GM18498 (cell line): ENCODE measurements at regions not wholly inside any gene's neighbourhood (a gene's known extent, or its start where the extent isn't known, plus 50 kb on each side); places are given as distances from the start of the nearest gene placed in this dataset.
"Not testable (repeated sequence)": the region's sequence is repeated elsewhere in the genome, so short reads cannot be mapped to it uniquely, and the experiment has no call there.

Experiments
- ATAC-seq: cut with Tn5 transposase; IDR thresholded peaks from one replicate; pipeline ENCODE4 v1.9.1; 2021; ENCODE audit warnings: mild to moderate bottlenecking, moderate library complexity; ENCODE audit not compliant: unreplicated experiment

GRCh38 chr3:22659651-22660475 lies 543.3 kb upstream of the UBE2E2 start:
- ATAC-seq: no peak

GRCh38 chr3:22660606-22661005 lies 542.5 kb upstream of the UBE2E2 start:
- no peak for ATAC-seq

- no peak for ATAC-seq
Observed at GRCh38 chr3:22661121-22661700, 541.9 kb upstream of the UBE2E2 start.

GRCh38 chr3:22665528-22665927 lies 537.6 kb upstream of the UBE2E2 start:
- no peak for ATAC-seq

GRCh38 chr3:22666736-22667135 lies 536.4 kb upstream of the UBE2E2 start:
- no peak for ATAC-seq

GRCh38 chr3:22671848-22672247 lies 531.3 kb upstream of the UBE2E2 start:
- no peak for ATAC-seq

- ATAC-seq: no peak
Observed at GRCh38 chr3:22684739-22685138, 518.4 kb upstream of the UBE2E2 start.

GRCh38 chr3:22685597-22685996 lies 517.5 kb upstream of the UBE2E2 start:
- no peak for ATAC-seq

- ATAC-seq: no peak
Observed at GRCh38 chr3:22691407-22691806, 511.7 kb upstream of the UBE2E2 start.

- no peak for ATAC-seq
Observed at GRCh38 chr3:22691856-22692628, 511.1 kb upstream of the UBE2E2 start.

- no peak for ATAC-seq
Observed at GRCh38 chr3:22700876-22701275, 502.3 kb upstream of the UBE2E2 start.

- ATAC-seq: no peak
Observed at GRCh38 chr3:22704166-22704565, 499.0 kb upstream of the UBE2E2 start.

- no peak for ATAC-seq
Observed at GRCh38 chr3:22704571-22705354, 498.4 kb upstream of the UBE2E2 start.

- ATAC-seq: not testable (repeated sequence)
Observed at GRCh38 chr3:22706922-22707321, 496.2 kb upstream of the UBE2E2 start.

- no peak for ATAC-seq
Observed at GRCh38 chr3:22713936-22714335, 489.2 kb upstream of the UBE2E2 start.

- ATAC-seq: no peak
Observed at GRCh38 chr3:22714749-22715148, 488.4 kb upstream of the UBE2E2 start.

GRCh38 chr3:22720596-22720995 lies 482.5 kb upstream of the UBE2E2 start:
- no peak for ATAC-seq

GRCh38 chr3:22724420-22724819 lies 478.7 kb upstream of the UBE2E2 start:
- ATAC-seq: no peak

- ATAC-seq: no peak
Observed at GRCh38 chr3:22728406-22728805, 474.7 kb upstream of the UBE2E2 start.

GRCh38 chr3:22729212-22729611 lies 473.9 kb upstream of the UBE2E2 start:
- ATAC-seq: no peak

GRCh38 chr3:22729981-22730380 lies 473.1 kb upstream of the UBE2E2 start:
- ATAC-seq: no peak
